PC-3 (cell line): ENCODE measurements at regions not wholly inside any gene's neighbourhood (a gene's known extent, or its start where the extent isn't known, plus 50 kb on each side); places are given as distances from the start of the nearest gene placed in this dataset.
A peak's percentile ranks its signal among the peaks of the same experiment; 100 is the strongest.

ENCODE experiments used
- ATAC-seq: fragments of 200-7000 bp; cut with Tn5 transposase; 2 replicates; pipeline ENCODE4 v1.9.1; 2020; ENCODE audit warnings: mild to moderate bottlenecking, moderate library complexity
- BruUV-seq: library from RNA; stranded (reverse); fragments of 400-500 nt; replicated peaks from 2 replicates; lab custom pipeline; 2021; lab: Mats Ljungman, UMichigan
- CTCF ChIA-PET: fragments of 300-600 bp; sonication (Branson Sonifier 250); formaldehyde crosslinking; loops from one replicate; lab custom pipeline; 2022; ENCODE audit warnings: antibody characterized with exemption; lab: Charles Lee
- POLR2A ChIA-PET: fragments of 300-600 bp; sonication (Branson Sonifier 250); formaldehyde crosslinking; loops from one replicate; lab custom pipeline; 2022; ENCODE audit warnings: antibody characterized with exemption; ENCODE audit not compliant: unreplicated experiment; lab: Charles Lee
- DNase-seq: peaks from one replicate; pipeline ENCODE4 v3.0.0-alpha.2; 2015
- H2AFZ ChIP-seq: fragments of 300-600 bp; sonication (generic); 2 replicates; pipeline ENCODE4 v1.6.0; 2016; ENCODE audit warnings: antibody characterized with exemption, low read length
- H3F3A ChIP-seq: fragments of 300-600 bp; sonication (generic); one replicate; pipeline ENCODE4 v1.6.0; 2017; ENCODE audit warnings: antibody characterized with exemption, low read length, control low read depth, mild to moderate bottlenecking; ENCODE audit not compliant: unreplicated experiment
- H3K27ac ChIP-seq: fragments of 300-600 bp; sonication (generic); 2 replicates; pipeline ENCODE4 v1.5.1; 2016; ENCODE audit warnings: mild to moderate bottlenecking, low read length
- H3K27me3 ChIP-seq: fragments of 300-600 bp; sonication (generic); 2 replicates; pipeline ENCODE4 v1.6.1; 2016; ENCODE audit warnings: low read length, mixed read lengths
- H3K36me3 ChIP-seq: fragments of 300-600 bp; sonication (generic); 2 replicates; pipeline ENCODE4 v1.6.1; 2016; ENCODE audit warnings: low read depth, mixed run types, low read length, mixed read lengths
- H3K4me1 ChIP-seq: fragments of 300-600 bp; sonication (generic); 2 replicates; pipeline ENCODE4 v1.5.1; 2016; ENCODE audit warnings: low read length; ENCODE audit not compliant: insufficient read depth
- H3K4me2 ChIP-seq: fragments of 300-600 bp; sonication (generic); 2 replicates; pipeline ENCODE4 v1.6.0; 2016; ENCODE audit warnings: low read length
- H3K4me3 ChIP-seq: fragments of 300-600 bp; sonication (generic); 2 replicates; pipeline ENCODE4 v1.5.1; 2016; ENCODE audit warnings: mild to moderate bottlenecking, low read length, mixed read lengths
- H3K79me2 ChIP-seq: fragments of 300-600 bp; sonication (generic); 2 replicates; pipeline ENCODE4 v1.6.1; 2017; ENCODE audit warnings: low read length, mixed read lengths
- H3K9ac ChIP-seq: fragments of 300-600 bp; sonication (generic); 2 replicates; pipeline ENCODE4 v1.6.0; 2016; ENCODE audit warnings: mild to moderate bottlenecking, low read length
- H3K9me2 ChIP-seq: fragments of 300-600 bp; sonication (generic); replicated peaks from 2 replicates; pipeline ENCODE4 v1.6.1; 2016; ENCODE audit warnings: mixed run types, low read length, mixed read lengths
- H3K9me3 ChIP-seq: fragments of 300-600 bp; sonication (generic); 2 replicates; pipeline ENCODE4 v1.6.1; 2016; ENCODE audit warnings: low read length, mixed read lengths
- H4K20me1 ChIP-seq: fragments of 300-600 bp; sonication (generic); 2 replicates; pipeline ENCODE4 v1.6.1; 2016; ENCODE audit warnings: low read length, mixed read lengths
- CTCF ChIP-seq: fragments of 300-600 bp; sonication (generic); conservative IDR thresholded peaks from 2 replicates; pipeline ENCODE4 v1.5.1; 2017; ENCODE audit warnings: antibody characterized with exemption, low read depth, mild to moderate bottlenecking, low read length
- EZH2 ChIP-seq: fragments of 300-600 bp; sonication (generic); IDR thresholded peaks from one replicate; pipeline ENCODE4 v1.6.1; 2017; ENCODE audit warnings: antibody characterized with exemption, mild to moderate bottlenecking, low read length; ENCODE audit not compliant: unreplicated experiment
- EZH2phosphoT487 ChIP-seq: fragments of 300-600 bp; sonication (generic); IDR thresholded peaks from 2 replicates; pipeline ENCODE4 v1.6.1; 2018; ENCODE audit warnings: mild to moderate bottlenecking, antibody characterized with exemption, low read length, borderline replicate concordance
- intact Hi-C: fragments of 100-400 bp; cut with micrococcal nuclease; formaldehyde crosslinking; loops from 2 replicates; pipeline ENCODE4 v1.9.0; 2023

- peak; percentile 54 for DNase-seq
- ATAC-seq, result peak; percentile 63; the same call in 1 of the 2 replicates
These were observed 342.2 kb downstream of the GBE1 start for GRCh38 chr3:81419228-81419627.

GRCh38 chr3:81416812-81417211, 344.6 kb downstream of the GBE1 start:
- Histone ChIP-seq H3K4me3 (no peak overlapping the region), H2AFZ (no peak overlapping the region), H3K79me2 (no peaks in the 10 kb centered on the region), H3K27ac (no peak overlapping the region), H3K36me3 (no peaks in the 10 kb centered on the region), H4K20me1 (no peaks in the 10 kb centered on the region), H3K9ac (no peak overlapping the region), H3K4me2 (no peak overlapping the region), H3K4me1 (no peaks in the 10 kb centered on the region), H3F3A (no peaks in the 10 kb centered on the region), H3K9me2 (no peaks in the 10 kb centered on the region), H3K9me3 (no peaks in the 10 kb centered on the region), H3K27me3 (no peaks in the 10 kb centered on the region)
- BruUV-seq, result no TSS peak
- DNase-seq, result no peak
- intact Hi-C loops, result loop anchor here (5.0 kb wide), 2 partner anchors 65 to 115 kb away; no protein-coding TSS in a partner anchor
- ATAC-seq, result no peak
- TF ChIP-seq EZH2phosphoT487 (no peak), CTCF (no peak), EZH2 (no peak)
- POLR2A ChIA-PET, result no interaction called here
- CTCF ChIA-PET, result no interaction called here

More at GRCh38 chr3:81419228-81419627, 342.2 kb downstream of the GBE1 start:
- Histone ChIP-seq H3K4me1 (no peaks in the 10 kb centered on the region), H3K9me2 (no peaks in the 10 kb centered on the region), H3K4me2 (no peak overlapping the region), H3K79me2 (no peaks in the 10 kb centered on the region), H3K9ac (no peak overlapping the region), H3K36me3 (no peaks in the 10 kb centered on the region), H3K27me3 (no peaks in the 10 kb centered on the region), H2AFZ (no peak overlapping the region), H3K4me3 (no peak overlapping the region), H3K27ac (no peak overlapping the region), H4K20me1 (no peaks in the 10 kb centered on the region), H3F3A (no peaks in the 10 kb centered on the region), H3K9me3 (no peaks in the 10 kb centered on the region)
- intact Hi-C loops, result loop anchor here (1.0 to 5.0 kb wide), 5 partner anchors 67 to 224 kb away; no protein-coding TSS in a partner anchor
- POLR2A ChIA-PET, result no interaction called here
- CTCF ChIA-PET, result interaction anchor here (0.6 to 1.3 kb wide), 7 partner anchors 66 to 775 kb away, joined by 3 to 7 read pairs (median 4); no protein-coding TSS in a partner anchor
- no TSS peak for BruUV-seq
- TF ChIP-seq EZH2 (no peak), CTCF (peak; percentile 77)

- DNase-seq (peak; percentile 12), ATAC-seq (peak; percentile 82)
- intact Hi-C loops, result no loop called here
- H3K4me2 ChIP-seq, result no peak overlapping the region
- CTCF ChIA-PET, result no interaction called here
- H3K9ac ChIP-seq, result no peak overlapping the region
- H3F3A ChIP-seq, result no peaks in the 10 kb centered on the region
- H3K36me3 ChIP-seq, result no peaks in the 10 kb centered on the region
- no peaks in the 10 kb centered on the region for H3K9me3 ChIP-seq
- no peak overlapping the region for H3K4me3 ChIP-seq
- H3K27me3 ChIP-seq, result no peaks in the 10 kb centered on the region
- no peaks in the 10 kb centered on the region; the same call in 1 of the 2 replicates for H3K9me2 ChIP-seq
- no peaks in the 10 kb centered on the region for H3K4me1 ChIP-seq
- POLR2A ChIA-PET, result no interaction called here
- no peaks in the 10 kb centered on the region for H4K20me1 ChIP-seq
- no TSS peak for BruUV-seq
- peak overlapping the region; percentile 29; the same call in 1 of the 2 replicates for H2AFZ ChIP-seq
- no peak overlapping the region for H3K27ac ChIP-seq
- no peak for TF ChIP-seq CTCF
- no peak for TF ChIP-seq EZH2phosphoT487
- TF ChIP-seq EZH2, result no peak
- no peaks in the 10 kb centered on the region for H3K79me2 ChIP-seq
These were observed 355.1 kb downstream of the GBE1 start for GRCh38 chr3:81406318-81406717.
